Trophoblast cell (in vitro differentiated cells and primary cell): ENCODE measurements at regions not wholly inside any gene's neighbourhood (a gene's known extent, or its start where the extent isn't known, plus 50 kb on each side); places are given as distances from the start of the nearest gene placed in this dataset.

Experiments used
- DNase-seq, 2 donors: peaks; one replicate each; pipeline ENCODE4 v3.0.0-alpha.2; 2016
- H2AFZ ChIP-seq: 2 replicates; pipeline ENCODE4 v1.6.1; 2013; ENCODE audit warnings: low read length, moderate library complexity, mild to moderate bottlenecking; ENCODE audit not compliant: insufficient read depth, poor library complexity
- H2AK5ac ChIP-seq: 2 replicates; pipeline ENCODE4 v1.6.1; 2013; ENCODE audit warnings: mild to moderate bottlenecking, low read length
- H2BK120ac ChIP-seq: 2 replicates; pipeline ENCODE4 v1.6.1; 2013; ENCODE audit warnings: low read length, mild to moderate bottlenecking, moderate library complexity; ENCODE audit not compliant: insufficient read depth, poor library complexity
- H2BK12ac ChIP-seq: 2 replicates; pipeline ENCODE4 v1.6.1; 2013; ENCODE audit warnings: mild to moderate bottlenecking, low read length, moderate library complexity
- H2BK5ac ChIP-seq: 2 replicates; pipeline ENCODE4 v1.6.1; 2013; ENCODE audit warnings: low read length, low read depth, moderate library complexity, mild to moderate bottlenecking; ENCODE audit not compliant: poor library complexity
- H3K14ac ChIP-seq: 2 replicates; pipeline ENCODE4 v1.6.1; 2013; ENCODE audit warnings: mild to moderate bottlenecking, low read length
- H3K18ac ChIP-seq: 2 replicates; pipeline ENCODE4 v1.6.1; 2013; ENCODE audit warnings: mild to moderate bottlenecking, low read length
- H3K23ac ChIP-seq: 2 replicates; pipeline ENCODE4 v1.6.1; 2013; ENCODE audit warnings: low read length
- H3K27ac ChIP-seq: 2 replicates; pipeline ENCODE4 v1.5.1; 2013; ENCODE audit warnings: low read depth, mild to moderate bottlenecking, inconsistent platforms, low read length, moderate library complexity
- H3K27me3 ChIP-seq: 2 replicates; pipeline ENCODE4 v1.6.1; 2013; ENCODE audit warnings: inconsistent platforms, mild to moderate bottlenecking, low read length, moderate library complexity; ENCODE audit not compliant: insufficient read depth
- H3K36me3 ChIP-seq, 2 experiments: 1 replicate in 1 of 2; 2 replicates in 1 of 2; pipeline ENCODE4 v1.6.1; 2013; ENCODE audit warnings: low read length in 2 of 2, mild to moderate bottlenecking in 2 of 2, moderate library complexity in 1 of 2; ENCODE audit not compliant: insufficient read depth in 2 of 2, control insufficient read depth in 1 of 2
- H3K4ac ChIP-seq: 2 replicates; pipeline ENCODE4 v1.6.1; 2013; ENCODE audit warnings: low read depth, mild to moderate bottlenecking, low read length, moderate library complexity
- H3K4me1 ChIP-seq, 2 experiments: 1 replicate in 1 of 2; 2 replicates in 1 of 2; pipeline ENCODE4 v1.6.1; 2013; ENCODE audit warnings: low read length in 2 of 2, mild to moderate bottlenecking in 2 of 2, moderate library complexity in 1 of 2; ENCODE audit not compliant: insufficient read depth in 2 of 2, control insufficient read depth in 1 of 2
- H3K4me2 ChIP-seq: 2 replicates; pipeline ENCODE4 v1.6.1; 2013; ENCODE audit warnings: inconsistent platforms, mild to moderate bottlenecking, low read length, moderate library complexity
- H3K4me3 ChIP-seq: 2 replicates; pipeline ENCODE4 v1.5.1; 2013; ENCODE audit warnings: mild to moderate bottlenecking, low read depth, low read length, inconsistent platforms
- H3K79me1 ChIP-seq: one replicate; pipeline ENCODE4 v1.6.1; 2013; ENCODE audit warnings: low read length
- H3K79me2 ChIP-seq: 2 replicates; pipeline ENCODE4 v1.6.1; 2013; ENCODE audit warnings: low read length, mild to moderate bottlenecking; ENCODE audit not compliant: control insufficient read depth, insufficient read depth, poor library complexity
- H3K9ac ChIP-seq: 2 replicates; pipeline ENCODE4 v1.6.1; 2013; ENCODE audit warnings: mild to moderate bottlenecking, low read length
- H3K9me3 ChIP-seq: 2 replicates; pipeline ENCODE4 v1.6.1; 2013; ENCODE audit warnings: low read depth, mild to moderate bottlenecking, control low read depth, inconsistent platforms, low read length; ENCODE audit not compliant: insufficient read depth
- H4K12ac ChIP-seq: 2 replicates; pipeline ENCODE4 v1.6.1; 2013; ENCODE audit warnings: low read depth, mild to moderate bottlenecking, low read length, moderate library complexity
- H4K8ac ChIP-seq: 2 replicates; pipeline ENCODE4 v1.6.1; 2013; ENCODE audit warnings: low read depth, mild to moderate bottlenecking, low read length, moderate library complexity
- H4K91ac ChIP-seq: one replicate; pipeline ENCODE4 v1.6.1; 2013; ENCODE audit warnings: low read depth, mild to moderate bottlenecking, low read length, moderate library complexity
- WGBS: extraction: QIAGEN DNeasy Blood & Tissue Kit; methylation state at CpG from one replicate; pipeline ENCODE4 v1.1.7; 2013; ENCODE audit warnings: missing lambda C conversion rate; ENCODE audit not compliant: insufficient read length, insufficient coverage; ENCODE audit errors: extremely low coverage; 5-methylcytosine and 5-hydroxymethylcytosine counted together

- no CpG with 5 or more reads among the region's 2 CpGs for WGBS
- H2AFZ ChIP-seq, result no peak overlapping the region
These were observed 174.1 kb downstream of the NOL4 start for GRCh38 chr18:34050661-34051060.

DNA sequence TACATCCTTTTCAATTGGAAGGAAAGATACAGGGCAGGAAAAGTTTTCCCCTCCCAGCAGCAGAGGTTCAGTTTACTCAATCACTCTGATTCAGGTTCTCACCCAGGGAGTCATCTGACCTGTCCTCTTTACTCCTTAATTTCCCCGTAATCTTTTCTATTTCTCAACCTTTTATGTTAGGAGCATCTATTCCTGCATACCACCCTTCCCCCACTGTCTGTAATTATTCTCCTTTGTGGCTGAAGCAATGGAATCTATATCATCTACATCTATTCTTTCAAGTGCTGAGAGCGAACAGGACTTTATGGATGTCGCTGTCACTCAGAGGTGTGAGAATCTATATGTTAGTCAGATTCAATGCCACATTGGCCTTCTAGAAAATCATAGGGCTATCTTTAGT, 175.2 kb downstream of the NOL4 start:
- Histone ChIP-seq H3K14ac (no peak overlapping the region), H2BK12ac (no peak overlapping the region), H3K4me3 (no peak overlapping the region), H2BK5ac (no peak overlapping the region), H3K23ac (no peak overlapping the region), H3K79me1 (no peaks in the 10 kb centered on the region), H3K4ac (no peak overlapping the region), H3K36me3 (no peaks in the 10 kb centered on the region), H3K27me3 (no peaks in the 10 kb centered on the region), H3K18ac (no peak overlapping the region), H3K9ac (no peak overlapping the region), H4K12ac (no peak overlapping the region), H2BK120ac (no peak overlapping the region), H4K91ac (no peak overlapping the region), H4K8ac (no peak overlapping the region), H2AFZ (no peak overlapping the region), H3K27ac (no peak overlapping the region), H3K4me1 (no peaks in the 10 kb centered on the region), H3K4me2 (no peak overlapping the region), H2AK5ac (no peak overlapping the region), H3K79me2 (no peaks in the 10 kb centered on the region), H3K9me3 (no peaks in the 10 kb centered on the region)
- no peak for DNase-seq
- no CpG with 5 or more reads among the region's 3 CpGs for WGBS

More at GRCh38 chr18:34050661-34051060, 174.1 kb downstream of the NOL4 start:
- H2BK120ac ChIP-seq, result no peak overlapping the region
- H3K9me3 ChIP-seq, result no peaks in the 10 kb centered on the region
- no peak overlapping the region for H3K18ac ChIP-seq
- H3K9ac ChIP-seq, result no peak overlapping the region
- no peaks in the 10 kb centered on the region for H3K79me1 ChIP-seq
- H3K4me1 ChIP-seq, result no peaks in the 10 kb centered on the region
- no peak overlapping the region for H3K23ac ChIP-seq
- H3K79me2 ChIP-seq, result no peaks in the 10 kb centered on the region
- H2BK12ac ChIP-seq, result no peak overlapping the region
- H3K4me3 ChIP-seq, result no peak overlapping the region
- no peak overlapping the region for H3K14ac ChIP-seq
- H4K8ac ChIP-seq, result no peak overlapping the region
- no peak for DNase-seq
- H4K12ac ChIP-seq, result no peak overlapping the region
- no peak overlapping the region for H4K91ac ChIP-seq
- H2AK5ac ChIP-seq, result no peak overlapping the region
- no peak overlapping the region for H3K4ac ChIP-seq
- H3K36me3 ChIP-seq, result no peaks in the 10 kb centered on the region
- H3K4me2 ChIP-seq, result no peak overlapping the region
- H3K27me3 ChIP-seq, result no peaks in the 10 kb centered on the region
- H3K27ac ChIP-seq, result no peak overlapping the region
- no peak overlapping the region for H2BK5ac ChIP-seq

GRCh38 chr18:34048423-34048822, 176.3 kb downstream of the NOL4 start:
- Histone ChIP-seq H3K4ac (no peak overlapping the region), H4K12ac (no peak overlapping the region), H3K4me1 (no peaks in the 10 kb centered on the region), H2BK5ac (no peak overlapping the region), H2AK5ac (no peak overlapping the region), H4K8ac (no peak overlapping the region), H3K27ac (no peak overlapping the region), H3K9ac (no peak overlapping the region), H4K91ac (no peak overlapping the region), H3K9me3 (no peaks in the 10 kb centered on the region), H3K4me3 (no peak overlapping the region), H3K18ac (no peak overlapping the region), H2BK12ac (no peak overlapping the region), H3K14ac (no peak overlapping the region), H3K4me2 (no peak overlapping the region), H3K79me1 (no peaks in the 10 kb centered on the region), H2AFZ (no peak overlapping the region), H2BK120ac (no peak overlapping the region), H3K79me2 (no peaks in the 10 kb centered on the region), H3K27me3 (no peaks in the 10 kb centered on the region), H3K23ac (no peak overlapping the region), H3K36me3 (no peaks in the 10 kb centered on the region)
- no CpG with 5 or more reads among the region's 3 CpGs for WGBS
- DNase-seq, result no peak

DNA sequence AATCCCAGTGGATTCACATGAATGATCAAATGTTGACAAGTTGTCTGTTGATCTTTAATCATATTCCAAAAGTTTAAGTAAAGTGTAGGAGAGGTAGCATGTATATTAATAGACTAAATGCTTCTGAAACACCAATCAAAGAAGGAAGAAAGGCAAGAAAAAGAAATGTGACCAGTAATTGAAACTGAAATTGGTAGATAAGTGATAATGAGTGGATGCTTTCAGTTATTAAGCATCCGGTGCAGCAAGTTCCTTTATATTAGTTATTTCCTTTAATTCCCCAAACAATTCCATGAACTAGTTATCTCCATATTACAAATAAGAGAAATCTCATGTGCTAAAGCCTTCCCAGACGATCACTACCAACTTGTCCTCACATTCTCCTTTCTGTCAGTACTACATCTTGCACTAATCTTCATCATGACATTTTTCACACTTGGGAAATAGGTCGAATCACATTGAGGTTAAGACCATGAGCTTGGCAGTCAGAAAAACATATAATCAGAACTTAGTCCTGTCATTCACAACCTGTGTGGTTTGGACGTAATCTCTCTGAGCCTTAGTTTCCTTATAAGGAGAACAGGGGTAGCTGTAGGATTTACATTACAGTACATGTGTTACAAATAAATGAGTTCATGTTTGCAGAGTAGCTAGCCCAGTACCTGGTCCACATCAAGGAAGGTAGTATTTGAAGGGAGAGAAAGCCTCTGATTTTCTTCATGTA, 182.1 kb downstream of the NOL4 start:
- no peak for DNase-seq
- H3K4me3 ChIP-seq, result no peak overlapping the region
- H3K14ac ChIP-seq, result no peak overlapping the region
- H2AK5ac ChIP-seq, result no peak overlapping the region
- WGBS, result no CpG with 5 or more reads among the region's 4 CpGs
- H3K79me1 ChIP-seq, result no peaks in the 10 kb centered on the region
- no peak overlapping the region for H4K12ac ChIP-seq
- no peak overlapping the region for H2BK12ac ChIP-seq
- H3K79me2 ChIP-seq, result no peaks in the 10 kb centered on the region
- H3K4ac ChIP-seq, result no peak overlapping the region
- no peaks in the 10 kb centered on the region for H3K36me3 ChIP-seq
- no peaks in the 10 kb centered on the region for H3K9me3 ChIP-seq
- H2AFZ ChIP-seq, result no peak overlapping the region
- no peaks in the 10 kb centered on the region for H3K27me3 ChIP-seq
- H4K8ac ChIP-seq, result no peak overlapping the region
- H2BK5ac ChIP-seq, result no peak overlapping the region
- no peak overlapping the region for H3K18ac ChIP-seq
- H3K27ac ChIP-seq, result no peak overlapping the region
- H2BK120ac ChIP-seq, result no peak overlapping the region
- H3K4me2 ChIP-seq, result no peak overlapping the region
- H3K4me1 ChIP-seq, result no peaks in the 10 kb centered on the region
- no peak overlapping the region for H4K91ac ChIP-seq
- H3K9ac ChIP-seq, result no peak overlapping the region
- no peak overlapping the region for H3K23ac ChIP-seq
